CD4-positive, alpha-beta T cell treated with Interleukin-12 subunit alpha and Interleukin-12 subunit beta, for 1 hour (primary cell): ENCODE measurements at regions not wholly inside any gene's neighbourhood (a gene's known extent, or its start where the extent isn't known, plus 50 kb on each side); places are given as distances from the start of the nearest gene placed in this dataset.

Experiments used
- DNase-seq: peaks from one replicate; pipeline ENCODE4 v3.0.0-alpha.2; 2020

DNA sequence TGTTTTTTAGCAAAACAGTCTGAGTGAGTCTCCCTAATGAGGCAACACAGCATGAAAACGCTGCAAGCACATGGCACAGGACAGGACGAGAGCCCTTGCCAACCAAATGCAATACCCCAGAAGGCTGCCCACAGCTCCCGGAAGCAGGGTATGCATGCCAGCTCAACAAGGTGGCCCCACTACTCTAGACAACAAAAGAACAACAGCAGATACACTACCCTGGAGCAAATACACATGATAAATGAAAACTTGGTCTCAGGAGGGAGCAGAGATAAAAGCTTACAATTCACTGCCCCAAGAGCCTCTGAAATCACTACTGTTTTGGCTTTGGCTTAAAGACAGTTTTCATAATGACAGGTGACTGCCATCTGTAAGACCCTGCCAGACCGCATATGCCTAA is 785.4 kb upstream of the API5 start:
- no peak for DNase-seq

DNA sequence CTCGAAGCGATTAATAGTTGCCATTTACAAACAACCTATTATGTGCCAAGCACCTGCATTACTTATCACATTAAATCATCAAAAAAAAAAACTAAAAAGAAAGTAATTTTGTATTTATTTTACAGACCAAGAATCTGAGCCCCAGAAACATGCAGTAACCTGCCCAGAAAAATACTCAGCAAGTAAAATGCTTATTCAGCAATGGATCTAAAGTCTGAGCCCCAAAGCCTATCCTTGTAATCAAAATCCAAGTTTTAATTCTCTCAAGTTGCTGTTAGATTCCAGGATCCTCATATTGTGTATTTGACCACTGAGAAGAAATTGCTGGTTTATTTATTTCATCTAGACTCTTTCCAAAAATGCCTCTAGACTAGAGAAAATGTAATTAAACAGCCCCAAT is 783.3 kb upstream of the API5 start:
- no peak for DNase-seq

DNA sequence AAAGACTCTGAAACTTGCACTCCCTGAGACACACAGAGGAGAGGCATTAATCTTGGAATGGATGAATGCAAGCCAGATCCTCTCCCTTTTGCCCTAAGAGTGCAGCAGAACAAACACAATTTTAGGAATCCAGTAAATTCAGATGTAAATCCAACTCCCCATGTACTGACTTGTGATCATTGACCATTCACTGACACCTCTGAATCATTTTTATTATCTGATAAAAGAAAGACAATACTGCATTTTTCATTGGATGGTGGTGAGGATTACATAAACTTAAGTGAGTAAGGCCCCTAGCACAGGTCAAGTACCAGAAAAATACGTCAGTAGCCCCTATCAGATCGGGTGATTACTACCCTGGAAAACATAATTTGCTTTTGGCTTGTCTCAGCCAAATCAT is 782.9 kb upstream of the API5 start:
- no peak for DNase-seq

DNA sequence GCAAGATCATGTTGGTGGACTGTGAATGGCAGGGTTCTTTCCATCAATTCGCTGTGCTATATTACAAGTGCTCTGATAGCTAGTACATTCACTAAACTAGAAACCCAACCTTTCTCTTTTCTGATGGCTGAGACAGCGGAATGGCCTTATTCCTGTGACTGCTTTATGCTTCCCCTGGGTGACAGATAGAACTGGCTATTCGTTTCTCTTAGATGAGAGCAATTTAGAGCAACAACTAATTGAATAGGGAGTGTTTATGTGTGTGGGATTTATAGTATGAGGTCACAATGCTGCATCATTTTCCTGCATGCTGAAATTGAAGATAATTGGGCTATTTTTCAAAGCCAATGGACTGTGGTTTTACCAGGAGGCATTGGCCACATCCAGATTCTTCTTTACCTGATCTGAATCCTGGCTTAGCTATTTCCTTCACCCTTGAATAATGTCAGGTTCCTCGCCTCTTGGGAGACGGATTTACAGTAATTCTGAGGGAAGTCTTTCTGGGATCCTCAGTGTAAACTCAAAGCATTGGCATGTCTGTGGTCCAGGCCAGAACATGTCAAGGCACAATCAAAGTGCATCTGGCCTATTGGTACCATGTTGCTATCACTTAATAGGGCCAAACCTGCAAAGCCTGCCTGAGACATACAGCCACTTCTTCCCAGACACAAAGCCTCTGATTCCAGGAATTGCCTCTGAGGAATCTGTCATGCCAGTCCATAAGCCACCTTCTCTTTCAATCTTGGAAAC is 775.0 kb upstream of the API5 start:
- DNase-seq = no peak

DNA sequence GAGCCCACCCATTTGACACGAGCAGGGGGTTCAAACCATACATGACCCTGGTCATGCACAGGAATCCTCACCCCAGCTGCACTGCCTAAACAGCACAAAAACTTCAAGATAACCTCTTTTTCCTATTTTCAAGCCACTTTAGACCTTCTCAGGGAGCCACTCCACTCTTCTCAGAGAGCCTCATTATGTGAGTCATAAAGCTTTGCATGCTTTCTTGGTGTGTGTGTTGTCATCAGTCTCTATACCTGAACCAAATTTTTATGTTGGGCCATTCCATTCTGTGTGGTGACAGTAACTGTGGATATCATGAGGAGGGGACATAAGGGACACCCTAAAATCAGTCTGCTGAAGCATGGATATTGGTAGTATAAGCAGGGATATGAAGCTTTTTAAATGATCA is 769.5 kb upstream of the API5 start:
- no peak for DNase-seq

DNA sequence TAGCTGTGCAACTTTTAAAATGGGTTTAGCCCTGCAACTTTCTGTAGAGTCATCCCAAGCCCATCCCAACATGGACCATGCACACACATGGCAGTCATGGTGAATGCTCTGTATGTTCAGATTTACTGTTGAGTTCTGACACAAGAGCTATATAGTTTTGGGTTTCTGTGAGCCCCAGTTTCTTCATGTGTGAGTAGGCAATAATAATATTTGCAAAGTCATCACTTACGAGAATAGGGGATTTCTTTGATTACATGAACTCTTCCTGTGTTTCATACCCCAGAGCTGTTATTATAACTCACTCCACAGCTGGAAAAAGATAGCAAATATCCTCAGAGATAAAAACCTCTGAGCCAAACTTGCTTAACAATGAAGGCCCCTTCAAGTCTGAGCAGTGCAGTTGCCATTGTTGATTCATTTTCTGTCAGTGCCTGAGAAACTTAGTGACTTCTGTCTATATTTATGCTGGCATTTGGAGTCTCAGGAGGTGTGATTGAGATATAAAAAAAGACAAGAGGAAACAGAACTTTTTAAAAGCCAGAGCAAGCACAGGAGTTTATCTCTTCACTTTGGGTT is 767.9 kb upstream of the API5 start:
- no peak for DNase-seq

DNA sequence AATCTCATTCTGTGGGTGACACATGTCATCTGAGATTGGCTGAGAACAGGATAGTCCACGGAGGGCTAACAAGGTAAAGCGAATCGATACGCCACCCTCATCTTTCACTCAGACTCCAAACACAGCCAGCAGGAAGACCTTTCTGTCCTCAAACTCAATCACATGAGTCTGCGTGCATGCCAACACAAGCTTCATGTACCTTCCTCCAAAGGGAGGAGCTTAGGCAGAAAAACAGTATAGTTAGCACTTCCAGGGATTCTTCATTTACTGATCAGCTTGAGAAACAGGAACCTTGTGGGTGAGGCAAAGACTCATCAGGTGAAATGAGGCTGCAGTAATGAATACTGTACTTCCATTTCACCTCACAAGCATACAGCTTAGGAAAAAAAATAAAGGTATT is 767.1 kb upstream of the API5 start:
- no peak for DNase-seq

DNA sequence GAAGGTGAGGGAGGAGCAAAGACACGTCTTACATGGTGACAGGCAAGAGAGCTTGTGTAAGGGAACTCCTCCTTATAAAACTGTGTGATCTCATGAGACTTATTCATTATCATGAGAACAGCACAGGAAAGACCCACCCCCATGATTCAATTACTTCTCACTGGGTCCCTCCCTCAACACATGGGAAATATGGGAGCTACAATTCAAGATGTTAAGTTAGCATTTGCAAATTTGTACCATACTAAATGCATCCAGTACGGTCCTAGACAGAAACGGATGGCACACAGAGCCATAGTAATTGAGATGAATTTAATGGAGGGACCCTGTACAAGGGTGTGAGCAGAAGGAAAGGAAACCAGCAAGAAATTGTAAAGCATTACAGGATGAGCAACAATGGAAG is 765.8 kb upstream of the API5 start:
- no peak for DNase-seq

DNA sequence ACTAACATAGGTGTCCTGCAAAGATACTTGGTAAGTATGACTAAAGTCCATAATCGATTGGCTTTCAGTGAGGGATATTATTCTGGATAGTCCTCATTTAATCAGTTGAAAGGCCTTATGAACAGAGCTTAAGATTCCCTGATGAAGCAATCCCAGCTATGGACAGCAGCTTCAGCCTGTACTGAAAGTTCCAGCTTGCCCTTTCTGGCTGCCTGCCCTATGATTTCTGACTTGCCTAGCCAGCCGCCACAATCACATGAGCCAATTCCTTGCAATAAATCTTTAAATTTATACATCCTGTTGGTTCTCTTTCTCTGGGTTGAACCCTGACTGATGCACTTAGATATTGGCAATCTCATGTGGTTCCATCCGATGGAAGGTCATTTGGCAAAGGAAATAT is 759.0 kb upstream of the API5 start:
- no peak for DNase-seq

DNA sequence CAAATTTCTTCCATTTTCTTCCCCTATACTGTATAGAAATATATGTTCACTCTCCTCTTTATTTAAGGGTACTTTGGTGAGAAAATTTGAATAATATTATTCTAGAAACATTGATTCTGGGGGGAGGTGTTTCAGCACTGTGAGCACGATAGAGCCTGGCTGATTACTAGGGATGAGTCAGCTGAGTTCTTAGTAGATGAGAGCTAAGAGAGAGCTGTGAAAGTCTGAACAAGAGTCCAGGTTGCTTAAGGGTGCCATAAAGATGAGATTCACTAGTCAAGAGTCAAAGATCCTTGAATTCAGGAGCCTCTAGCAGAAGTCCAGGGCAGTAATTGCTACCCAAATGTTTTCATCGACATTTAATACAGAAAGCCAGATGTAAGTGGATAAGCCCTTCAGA is 756.6 kb upstream of the API5 start:
- DNase-seq = no peak

DNA sequence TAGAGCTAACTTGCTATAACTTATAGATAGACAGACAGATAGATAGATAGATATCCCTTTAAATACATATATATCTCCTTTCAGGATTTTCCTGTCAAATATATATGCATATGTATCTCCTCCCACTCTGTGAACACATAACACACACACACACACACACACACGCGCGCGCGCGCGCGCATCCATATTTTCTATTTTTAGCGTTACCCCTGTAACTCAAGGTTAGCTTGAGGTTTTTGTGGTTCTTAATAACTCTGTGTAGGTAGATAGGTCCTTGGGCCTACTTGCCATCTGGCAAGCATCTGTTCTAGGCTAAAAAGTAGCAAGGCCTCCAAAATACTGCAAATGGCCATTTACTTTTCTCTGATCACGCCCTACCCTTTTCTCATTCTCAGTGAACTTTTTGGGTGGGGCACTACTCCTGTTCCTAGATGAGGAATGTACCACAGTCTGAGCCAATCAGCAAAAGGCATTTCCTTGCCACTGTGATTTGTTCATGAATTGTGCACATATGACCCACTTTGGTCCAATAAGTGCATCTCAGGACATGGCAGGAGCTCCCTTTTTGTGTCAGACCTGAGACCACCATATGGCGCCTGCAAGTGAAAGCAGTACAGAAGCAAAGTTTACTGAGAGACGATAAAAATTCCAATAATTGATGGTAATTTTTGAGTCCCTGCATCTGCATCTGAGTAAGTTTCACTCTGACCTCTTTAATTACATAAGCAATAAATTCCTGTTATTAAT is 740.5 kb upstream of the API5 start:
- no peak for DNase-seq

DNA sequence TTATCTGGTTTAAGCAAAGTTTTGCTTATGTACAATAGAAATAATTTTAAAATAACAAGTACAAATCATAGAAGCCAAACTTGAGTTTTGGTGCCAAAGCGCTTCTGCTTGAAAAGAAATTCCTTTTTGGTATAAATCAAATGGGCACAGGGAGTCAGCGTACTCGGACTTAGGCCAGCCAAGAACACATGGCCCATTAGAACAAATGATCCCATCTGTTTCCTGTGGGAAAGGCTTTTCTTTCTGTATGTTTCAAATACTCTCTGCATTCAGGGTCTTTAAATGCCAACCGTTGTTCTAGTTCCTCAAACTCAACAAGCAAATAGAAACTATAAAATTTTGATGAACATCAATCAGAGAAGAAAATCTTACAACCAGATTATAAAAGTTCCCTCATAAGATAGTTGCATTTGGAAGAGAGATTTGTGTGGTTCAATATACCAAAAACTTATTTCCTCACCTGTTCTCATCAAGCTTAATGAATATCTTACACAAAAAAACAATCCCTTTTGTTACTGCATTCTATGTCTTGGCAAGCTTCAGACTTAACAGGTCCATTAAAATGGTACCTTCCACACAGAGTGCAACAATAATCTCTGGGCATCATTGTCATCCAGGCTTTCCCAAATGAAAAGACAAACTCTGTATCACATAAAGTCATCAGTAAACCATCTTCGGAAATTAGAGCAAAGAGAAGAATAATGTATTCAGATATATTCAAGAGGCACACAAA is 739.8 kb upstream of the API5 start:
- DNase-seq = no peak

DNA sequence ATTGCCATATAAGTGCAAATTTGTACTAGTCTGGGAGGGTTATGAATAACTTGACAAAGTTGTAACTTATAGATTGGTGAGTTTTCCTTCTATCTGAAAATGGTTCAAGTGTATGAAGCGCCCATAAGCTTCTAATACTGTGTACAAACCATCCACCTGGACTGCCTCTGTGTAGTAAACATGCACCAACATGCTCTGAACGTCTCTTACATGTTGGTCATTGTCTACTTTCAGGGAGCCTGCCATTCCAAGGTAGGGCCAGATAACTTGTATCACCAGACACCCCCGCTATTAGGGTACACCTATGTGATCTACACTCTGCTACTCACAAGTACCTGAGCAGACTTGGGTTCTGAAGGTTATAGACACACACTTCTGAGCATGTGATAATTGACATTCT is 735.5 kb upstream of the API5 start:
- DNase-seq = no peak

DNA sequence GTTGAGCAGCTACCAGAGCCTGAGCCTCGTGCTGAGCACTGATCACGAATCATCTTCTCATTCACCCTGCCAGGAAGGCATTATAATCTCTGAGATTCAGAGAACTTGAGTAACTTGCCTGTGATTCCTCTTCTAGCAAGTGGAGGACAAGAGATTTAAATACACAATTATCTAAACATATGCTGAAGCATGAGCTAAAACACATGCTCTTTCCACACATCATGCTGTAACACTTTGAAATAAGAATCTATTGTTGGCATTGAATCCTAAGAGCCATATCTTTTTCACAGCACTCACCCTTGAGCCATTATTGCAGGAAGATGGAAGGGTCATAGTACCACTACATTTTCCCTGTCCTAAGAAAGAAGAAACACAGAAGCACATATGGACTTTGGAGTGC is 722.5 kb upstream of the API5 start:
- no peak for DNase-seq

DNA sequence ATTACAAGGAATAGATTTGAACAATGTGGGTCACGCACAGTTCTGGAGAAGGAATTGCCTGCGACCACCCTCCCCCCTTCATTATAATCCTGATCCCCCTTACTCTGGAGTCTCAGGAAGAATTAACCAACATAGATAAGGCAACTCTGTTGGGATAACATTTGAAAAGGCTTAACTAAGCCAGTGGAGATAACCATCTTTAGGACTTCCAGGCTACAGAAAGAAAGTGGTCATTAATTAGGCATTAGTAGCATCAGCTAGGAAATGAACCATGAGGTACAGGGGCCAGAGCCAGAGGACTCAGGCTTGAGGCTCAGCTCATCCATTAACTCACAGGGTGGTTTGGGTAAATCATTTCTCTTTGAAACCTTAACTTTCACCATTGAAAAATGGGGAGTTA is 720.0 kb upstream of the API5 start:
- no peak for DNase-seq

DNA sequence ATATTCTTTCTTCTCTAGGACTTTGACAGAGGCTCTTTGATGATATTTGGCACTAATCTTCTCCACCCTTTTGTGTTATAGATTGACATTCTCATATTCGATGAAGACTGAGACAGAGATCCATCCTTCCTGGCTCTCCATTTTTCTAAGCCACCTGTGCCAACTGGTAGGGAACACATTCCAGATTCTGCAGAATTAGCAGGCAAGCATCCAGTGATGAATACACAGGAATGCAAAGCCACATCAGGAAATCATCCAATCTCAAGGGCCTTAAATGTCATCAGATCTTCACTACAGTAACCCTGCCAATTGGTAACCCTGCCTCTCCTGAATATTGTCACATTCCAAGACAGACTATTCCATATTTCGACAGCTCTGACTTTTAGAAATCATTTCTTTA is 718.4 kb upstream of the API5 start:
- no peak for DNase-seq

DNA sequence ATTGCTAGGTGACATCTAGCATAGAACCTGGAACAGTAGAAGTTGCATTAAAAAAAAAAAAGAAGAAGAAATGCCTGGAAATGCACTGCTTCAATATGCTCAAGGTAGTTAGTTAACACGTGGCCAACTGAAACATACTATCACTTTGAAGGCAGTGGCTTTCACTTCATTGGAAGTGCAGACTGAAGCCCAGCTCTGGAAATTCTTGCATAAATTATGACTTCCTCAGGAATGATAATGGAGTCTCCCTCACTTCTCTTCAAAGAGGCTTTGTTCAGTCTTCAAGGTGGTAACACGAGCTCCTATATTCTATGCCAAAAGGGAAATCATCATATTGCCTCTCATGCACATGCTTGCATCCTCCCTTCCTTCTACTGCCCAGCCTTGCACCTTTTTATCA is 715.9 kb upstream of the API5 start:
- DNase-seq = no peak

DNA sequence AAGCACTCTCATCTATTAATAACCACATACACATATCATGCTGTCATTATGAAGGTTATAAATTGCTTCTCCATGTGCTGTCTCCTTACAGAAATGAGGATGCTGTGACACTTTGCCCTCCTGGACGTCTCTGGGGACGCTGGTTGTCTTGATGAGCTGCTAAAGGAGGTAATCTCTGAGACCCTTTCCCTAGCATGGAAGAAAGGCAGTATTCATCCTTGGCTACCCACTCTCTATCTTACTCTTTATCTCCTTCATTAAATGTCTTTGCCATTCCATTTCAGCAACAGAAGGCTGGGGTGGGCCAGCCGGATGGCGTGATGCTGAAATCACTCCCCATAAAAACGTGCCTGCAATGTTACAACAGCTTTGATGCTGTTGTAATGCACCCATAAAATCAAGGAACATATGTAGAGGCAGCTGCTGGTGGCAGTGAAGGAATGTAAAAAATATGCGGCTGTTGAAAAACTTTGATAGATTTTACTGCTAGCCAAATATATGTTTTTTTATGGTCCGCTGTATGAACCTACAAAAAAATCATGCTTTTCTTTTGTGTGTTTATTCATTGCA is 715.1 kb upstream of the API5 start:
- DNase-seq = no peak

DNA sequence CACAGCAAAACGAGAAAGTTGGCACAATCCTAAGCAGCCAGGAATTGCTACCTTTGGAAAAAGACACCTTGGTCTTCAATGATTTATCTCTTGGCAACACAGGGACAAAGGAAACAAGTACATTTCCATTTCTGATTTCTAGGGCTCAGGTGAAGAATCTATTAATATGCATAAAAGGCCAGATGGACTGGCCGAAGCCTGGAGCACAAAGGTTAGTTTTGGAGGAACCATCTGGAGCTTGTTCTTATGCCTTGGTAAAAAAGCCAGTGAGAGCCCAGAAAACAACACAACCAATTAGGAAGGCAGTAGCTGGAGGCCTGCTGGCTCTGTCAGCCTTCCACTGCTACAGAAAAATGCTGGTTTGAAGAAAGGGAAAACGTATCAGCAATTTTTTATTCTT is 713.5 kb upstream of the API5 start:
- DNase-seq = no peak

DNA sequence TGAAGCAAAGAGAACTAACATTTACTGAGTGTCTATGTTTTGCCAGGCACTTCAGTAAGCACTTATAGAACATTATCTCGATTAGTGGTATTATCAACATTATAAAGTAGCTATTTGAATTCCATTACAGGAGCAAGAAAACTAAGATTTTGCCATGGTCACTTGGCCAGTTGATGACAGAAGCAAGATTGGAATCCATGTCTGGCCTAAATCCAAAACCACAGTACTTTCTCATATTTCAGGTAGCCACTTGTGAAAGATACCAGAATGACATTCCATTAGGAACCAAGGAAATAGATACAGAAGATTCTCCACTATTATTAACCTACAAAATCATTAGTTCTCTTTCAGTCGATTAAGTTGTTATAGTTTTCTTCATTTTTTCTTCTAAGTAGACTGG is 691.0 kb upstream of the API5 start:
- DNase-seq = no peak

DNA sequence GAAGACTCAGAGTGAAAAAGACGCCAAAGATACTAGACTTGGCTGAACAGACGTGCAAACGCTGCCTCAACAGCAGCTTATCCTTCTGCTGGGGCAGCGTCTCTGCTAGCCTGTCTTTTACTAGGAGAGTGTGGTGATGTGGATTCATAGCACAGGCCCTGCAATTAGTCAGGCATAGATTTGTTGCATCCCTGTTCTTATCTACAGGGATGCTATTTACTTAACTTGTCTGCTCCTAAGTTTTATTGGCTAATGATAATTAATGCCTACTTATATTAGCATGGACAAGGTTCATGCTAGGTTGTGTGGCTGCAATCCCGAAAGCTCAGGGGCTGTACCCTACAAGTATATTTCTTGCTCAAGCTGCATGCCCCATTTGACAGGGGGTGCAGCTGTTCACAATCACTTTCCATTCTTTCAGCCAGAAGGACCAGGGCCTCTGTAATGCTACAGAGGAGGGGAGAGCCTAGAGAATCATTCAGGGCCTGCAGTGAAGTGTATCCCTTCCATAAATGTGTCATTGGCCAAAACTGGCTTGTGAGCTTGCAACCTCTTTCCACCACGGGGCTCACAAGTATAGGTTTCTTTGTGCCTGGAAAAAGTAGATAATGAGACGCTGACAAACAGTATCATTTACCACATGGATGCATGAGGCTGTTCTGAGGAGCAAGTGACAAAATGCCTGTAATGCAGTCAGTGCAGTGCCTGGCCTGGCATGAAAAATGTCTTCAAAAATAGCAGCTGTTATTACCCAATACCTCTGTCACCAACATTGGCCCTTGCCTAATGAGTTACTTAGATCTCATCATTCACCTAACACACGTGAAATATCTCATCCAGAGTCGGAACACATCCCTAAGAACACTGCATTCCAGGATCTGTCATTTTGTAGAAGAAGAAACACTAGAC is 685.8 kb upstream of the API5 start:
- no peak for DNase-seq

DNA sequence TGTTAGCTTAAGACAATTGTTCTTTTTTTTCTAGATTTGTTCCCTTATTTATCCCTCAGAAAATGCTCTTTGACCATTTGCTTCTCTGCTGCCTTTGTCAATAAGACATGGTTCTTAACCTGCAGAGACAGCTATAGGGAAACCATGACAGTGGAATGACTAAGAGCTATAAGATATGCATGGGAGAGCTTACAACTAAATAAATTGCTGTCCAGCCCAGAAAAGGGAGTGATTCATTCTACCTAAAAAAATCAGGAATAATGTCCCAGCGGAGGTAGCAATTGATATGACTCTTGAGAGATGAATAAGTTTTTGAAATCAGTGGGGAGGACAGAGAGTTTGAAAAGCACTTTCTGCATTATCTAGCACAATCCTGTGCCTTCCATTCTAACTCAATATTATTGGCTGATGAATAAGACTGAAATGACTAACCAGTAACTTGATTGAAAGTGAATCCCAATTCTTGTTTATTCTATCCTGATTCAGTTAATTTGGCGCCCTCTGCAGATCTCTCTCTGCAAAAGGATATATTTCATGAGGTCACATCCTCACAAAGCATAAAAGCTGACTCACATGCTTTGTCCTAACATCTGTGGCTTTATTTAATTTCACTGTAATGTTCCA is 680.5 kb upstream of the API5 start:
- DNase-seq = no peak
